Smooth muscle cell of the brain vasculature (primary cell): ENCODE measurements at regions not wholly inside any gene's neighbourhood (a gene's known extent, or its start where the extent isn't known, plus 50 kb on each side); places are given as distances from the start of the nearest gene placed in this dataset.

ENCODE experiments used
- DNase-seq: peaks from one replicate; pipeline ENCODE4 v3.0.0-alpha.2; 2012; ENCODE audit warnings: low read depth, low spot score

GRCh38 chr6:166693880-166694279, 66.8 kb upstream of the RPS6KA2 start:
- DNase-seq = no peak

GRCh38 chr6:166692723-166693302, 65.8 kb upstream of the RPS6KA2 start:
- no peak for DNase-seq

- DNase-seq = no peak
Measured at GRCh38 chr6:166691746-166692145, 64.7 kb upstream of the RPS6KA2 start.

GRCh38 chr6:166691199-166691598, 64.1 kb upstream of the RPS6KA2 start:
- no peak for DNase-seq

GRCh38 chr6:166689687-166690086, 62.6 kb upstream of the RPS6KA2 start:
- no peak for DNase-seq

GRCh38 chr6:166688901-166689300, 61.9 kb upstream of the RPS6KA2 start:
- no peak for DNase-seq

GRCh38 chr6:166687879-166688205, 60.8 kb upstream of the RPS6KA2 start:
- DNase-seq = no peak

GRCh38 chr6:166687070-166687878, 60.2 kb upstream of the RPS6KA2 start:
- no peak for DNase-seq

GRCh38 chr6:166686317-166686716, 59.3 kb upstream of the RPS6KA2 start:
- no peak for DNase-seq

- DNase-seq = no peak
Measured at GRCh38 chr6:166684866-166685265, 57.8 kb upstream of the RPS6KA2 start.

- DNase-seq = no peak
Measured at GRCh38 chr6:166684170-166684569, 57.1 kb upstream of the RPS6KA2 start.

GRCh38 chr6:166683477-166683876, 56.4 kb upstream of the RPS6KA2 start:
- no peak for DNase-seq

- no peak for DNase-seq
Measured at GRCh38 chr6:166679566-166679965, 52.5 kb upstream of the RPS6KA2 start.

- DNase-seq = no peak
Measured at GRCh38 chr6:166678426-166678825, 51.4 kb upstream of the RPS6KA2 start.

- no peak for DNase-seq
Measured at GRCh38 chr6:166677941-166678340, 50.9 kb upstream of the RPS6KA2 start.
